ENCODE measurements at regions not wholly inside any gene's neighbourhood (a gene's known extent, or its start where the extent isn't known, plus 50 kb on each side); places are given as distances from the start of the nearest gene placed in this dataset.
"Not testable (repeated sequence)": the region's sequence is repeated elsewhere in the genome, so short reads cannot be mapped to it uniquely, and the experiment has no call there.

DNA sequence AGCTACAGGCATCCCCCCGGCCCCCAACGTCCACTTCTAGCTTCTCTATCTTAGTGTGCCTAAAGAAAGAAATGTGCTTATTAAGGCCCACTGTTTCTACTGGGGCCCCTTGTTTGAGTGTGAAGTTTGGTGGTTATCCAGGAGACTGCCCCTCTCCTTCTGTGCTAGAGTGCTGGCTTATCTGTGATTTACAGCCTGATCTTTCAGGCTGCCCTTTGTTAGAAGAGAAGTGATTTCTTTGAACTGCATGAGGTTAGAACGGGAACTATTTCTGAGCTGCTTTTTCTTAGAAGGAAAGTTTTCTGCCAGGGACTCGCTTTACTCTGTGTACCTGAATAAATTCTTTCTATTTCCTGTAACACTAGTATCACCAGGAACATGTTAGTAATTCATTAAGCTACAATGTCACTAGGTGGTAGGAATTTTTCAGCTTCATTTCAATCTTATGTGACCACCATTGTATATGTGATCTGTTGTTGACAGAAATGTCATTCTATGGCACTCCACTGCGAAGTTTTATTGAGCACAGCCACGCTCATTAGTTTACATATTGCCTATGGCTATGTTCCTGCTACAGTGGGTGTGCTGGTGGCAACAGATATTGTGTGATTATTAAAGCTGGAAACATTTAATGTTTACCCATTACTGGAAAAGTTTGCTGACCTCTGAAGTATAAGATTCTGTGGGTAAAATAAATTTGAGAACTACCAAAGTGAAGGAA, 193.8 kb upstream of the CXorf51B start:
- Histone ChIP-seq H3K27me3 (ENCODE audit: insufficient read depth, low read length) (no peaks in the 10 kb centered on the region), H3K4me2 (ENCODE audit: insufficient read depth, low read length) (no peak overlapping the region), H3K9me3 (ENCODE audit: low read depth, low read length) (no peaks in the 10 kb centered on the region), H2AFZ (ENCODE audit: low read length) (no peak overlapping the region), H3K79me2 (ENCODE audit: insufficient read depth, low read length) (no peaks in the 10 kb centered on the region), H3K36me3 (ENCODE audit: insufficient read depth, low read length) (no peaks in the 10 kb centered on the region), H3K4me1 (ENCODE audit: insufficient read depth, low read length) (no peaks in the 10 kb centered on the region), H4K20me1 (ENCODE audit: insufficient read depth, low read length) (no peaks in the 10 kb centered on the region), H3K4me3 (ENCODE audit: insufficient read depth, low read length) (no peak overlapping the region), H3K27ac (ENCODE audit: low read depth, low read length) (no peak overlapping the region)
- TF ChIP-seq, protein P1, sequence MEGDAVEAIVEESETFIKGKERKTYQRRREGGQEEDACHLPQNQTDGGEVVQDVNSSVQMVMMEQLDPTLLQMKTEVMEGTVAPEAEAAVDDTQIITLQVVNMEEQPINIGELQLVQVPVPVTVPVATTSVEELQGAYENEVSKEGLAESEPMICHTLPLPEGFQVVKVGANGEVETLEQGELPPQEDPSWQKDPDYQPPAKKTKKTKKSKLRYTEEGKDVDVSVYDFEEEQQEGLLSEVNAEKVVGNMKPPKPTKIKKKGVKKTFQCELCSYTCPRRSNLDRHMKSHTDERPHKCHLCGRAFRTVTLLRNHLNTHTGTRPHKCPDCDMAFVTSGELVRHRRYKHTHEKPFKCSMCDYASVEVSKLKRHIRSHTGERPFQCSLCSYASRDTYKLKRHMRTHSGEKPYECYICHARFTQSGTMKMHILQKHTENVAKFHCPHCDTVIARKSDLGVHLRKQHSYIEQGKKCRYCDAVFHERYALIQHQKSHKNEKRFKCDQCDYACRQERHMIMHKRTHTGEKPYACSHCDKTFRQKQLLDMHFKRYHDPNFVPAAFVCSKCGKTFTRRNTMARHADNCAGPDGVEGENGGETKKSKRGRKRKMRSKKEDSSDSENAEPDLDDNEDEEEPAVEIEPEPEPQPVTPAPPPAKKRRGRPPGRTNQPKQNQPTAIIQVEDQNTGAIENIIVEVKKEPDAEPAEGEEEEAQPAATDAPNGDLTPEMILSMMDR (IDR thresholded peaks at IDR 0.05; ENCODE audit: extremely low read depth, low read depth, low read length), result no peak
- no peak for DNase-seq (ENCODE audit: insufficient read length, low spot score, missing footprints)

DNA sequence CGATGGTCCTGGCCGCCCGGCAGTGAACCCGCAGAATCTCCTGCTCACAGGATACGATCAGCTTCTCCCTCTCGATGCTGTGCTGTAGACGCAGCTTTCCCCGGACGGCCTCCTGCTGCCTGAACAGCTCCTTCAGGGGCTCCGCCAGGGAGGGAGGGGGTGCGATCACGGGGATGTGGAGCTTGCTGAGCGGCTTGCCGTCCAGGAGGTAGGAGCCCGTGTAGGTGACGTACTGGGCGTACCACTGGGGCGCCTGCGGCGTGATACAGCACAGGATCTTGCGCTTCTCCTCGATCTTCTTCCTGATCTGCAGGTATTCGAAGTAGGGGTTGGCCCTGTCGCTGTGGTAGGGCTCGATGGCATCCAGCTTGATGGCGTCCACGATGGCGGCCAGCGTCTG, 189.6 kb upstream of the CXorf51B start:
- H3K79me2 ChIP-seq (ENCODE audit: insufficient read depth, low read length); H3K4me1 ChIP-seq (ENCODE audit: insufficient read depth, low read length); DNase-seq (ENCODE audit: insufficient read length, low spot score, missing footprints); H3K36me3 ChIP-seq (ENCODE audit: insufficient read depth, low read length); H3K9me3 ChIP-seq (ENCODE audit: low read depth, low read length); H2AFZ ChIP-seq (ENCODE audit: low read length); H4K20me1 ChIP-seq (ENCODE audit: insufficient read depth, low read length); H3K27me3 ChIP-seq (ENCODE audit: insufficient read depth, low read length); H3K4me3 ChIP-seq (ENCODE audit: insufficient read depth, low read length); H3K27ac ChIP-seq (ENCODE audit: low read depth, low read length); H3K4me2 ChIP-seq (ENCODE audit: insufficient read depth, low read length): not testable (repeated sequence)

DNA sequence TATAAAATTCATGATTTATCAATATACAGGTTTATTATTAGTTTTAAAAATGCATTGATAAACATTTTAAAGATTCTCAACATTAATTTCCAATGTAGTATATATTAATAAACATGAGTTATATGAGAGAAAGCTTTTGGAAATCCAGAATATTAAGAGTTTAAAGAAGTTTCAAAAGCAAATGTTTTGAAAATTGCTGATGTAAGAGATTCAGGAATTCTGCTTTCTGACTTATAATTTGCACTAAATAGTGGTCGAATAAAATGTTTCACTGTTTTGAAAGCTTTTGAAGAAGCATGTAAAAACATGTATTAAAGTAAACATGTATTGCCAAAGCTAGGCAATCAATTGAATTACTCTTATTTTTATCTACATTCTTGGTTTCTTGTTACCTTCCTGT, 151.2 kb upstream of the CXorf51B start:
- no peaks in the 10 kb centered on the region for H3K27me3 ChIP-seq (ENCODE audit: insufficient read depth, low read length)
- H3K9me3 ChIP-seq (ENCODE audit: low read depth, low read length), result no peaks in the 10 kb centered on the region
- no peak for DNase-seq (ENCODE audit: insufficient read length, low spot score, missing footprints)
- H3K27ac ChIP-seq (ENCODE audit: low read depth, low read length), result no peak overlapping the region
- no peaks in the 10 kb centered on the region for H3K36me3 ChIP-seq (ENCODE audit: insufficient read depth, low read length)
- H3K79me2 ChIP-seq (ENCODE audit: insufficient read depth, low read length), result no peaks in the 10 kb centered on the region
- TF ChIP-seq, protein P1 (IDR thresholded peaks at IDR 0.05; ENCODE audit: extremely low read depth, low read depth, low read length), result no peak
- no peak overlapping the region for H3K4me3 ChIP-seq (ENCODE audit: insufficient read depth, low read length)
- H4K20me1 ChIP-seq (ENCODE audit: insufficient read depth, low read length), result no peaks in the 10 kb centered on the region
- no peak overlapping the region for H3K4me2 ChIP-seq (ENCODE audit: insufficient read depth, low read length)
- H2AFZ ChIP-seq (ENCODE audit: low read length), result no peak overlapping the region
- no peaks in the 10 kb centered on the region for H3K4me1 ChIP-seq (ENCODE audit: insufficient read depth, low read length)

DNA sequence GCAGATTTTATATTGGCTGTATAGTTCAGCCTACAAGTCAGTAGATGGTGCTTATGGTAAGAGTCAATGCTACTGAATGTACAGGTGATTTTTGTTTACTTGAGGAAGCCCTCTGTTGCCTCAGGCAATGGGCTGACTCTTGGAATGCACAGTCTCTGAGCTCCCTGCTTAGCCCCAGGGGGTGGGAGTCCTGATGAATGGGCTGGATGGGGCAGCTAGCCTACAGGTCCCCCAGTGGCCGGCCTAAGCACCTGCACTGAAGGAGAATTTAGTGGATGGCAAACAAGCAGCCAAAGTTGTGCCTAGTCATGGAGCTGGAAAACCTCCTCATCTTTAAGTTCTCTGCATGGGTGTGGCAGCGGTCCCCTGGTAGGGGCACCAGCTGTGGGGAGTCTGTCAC, 101.8 kb upstream of the CXorf51B start:
- Histone ChIP-seq H3K4me3 (ENCODE audit: insufficient read depth, low read length) (no peak overlapping the region), H3K79me2 (ENCODE audit: insufficient read depth, low read length) (no peaks in the 10 kb centered on the region), H3K27me3 (ENCODE audit: insufficient read depth, low read length) (no peaks in the 10 kb centered on the region), H3K4me2 (ENCODE audit: insufficient read depth, low read length) (no peak overlapping the region), H2AFZ (ENCODE audit: low read length) (no peak overlapping the region), H4K20me1 (ENCODE audit: insufficient read depth, low read length) (no peaks in the 10 kb centered on the region), H3K36me3 (ENCODE audit: insufficient read depth, low read length) (no peaks in the 10 kb centered on the region), H3K27ac (ENCODE audit: low read depth, low read length) (no peak overlapping the region), H3K9me3 (ENCODE audit: low read depth, low read length) (peaks cover 3% of the 10 kb centered on the region), H3K4me1 (ENCODE audit: insufficient read depth, low read length) (no peaks in the 10 kb centered on the region)
- DNase-seq (ENCODE audit: insufficient read length, low spot score, missing footprints), result no peak
- TF ChIP-seq, protein P1 (IDR thresholded peaks at IDR 0.05; ENCODE audit: extremely low read depth, low read depth, low read length), result no peak

DNA sequence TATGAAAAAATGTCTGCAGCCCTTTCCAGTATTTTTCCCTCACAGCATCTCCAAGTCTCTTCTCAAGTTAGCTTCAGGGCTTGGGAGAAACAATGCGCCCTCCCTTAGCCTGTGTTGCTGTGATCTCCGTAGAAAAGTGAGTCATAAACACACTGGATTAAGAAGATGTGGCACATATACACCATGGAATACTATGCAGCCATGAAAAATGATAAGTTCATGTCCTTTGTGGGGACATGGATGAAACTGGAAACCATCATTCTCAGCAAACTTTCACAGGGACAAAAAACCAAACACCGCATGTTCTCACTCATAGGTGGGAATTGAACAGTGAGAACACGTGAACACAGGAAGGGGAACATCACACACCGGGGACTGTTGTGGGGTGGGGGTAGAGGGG, 100.7 kb upstream of the CXorf51B start:
- not testable (repeated sequence) for H4K20me1 ChIP-seq (ENCODE audit: insufficient read depth, low read length); H3K27ac ChIP-seq (ENCODE audit: low read depth, low read length); H3K9me3 ChIP-seq (ENCODE audit: low read depth, low read length); H3K79me2 ChIP-seq (ENCODE audit: insufficient read depth, low read length); H3K4me1 ChIP-seq (ENCODE audit: insufficient read depth, low read length); H3K4me2 ChIP-seq (ENCODE audit: insufficient read depth, low read length); H2AFZ ChIP-seq (ENCODE audit: low read length); DNase-seq (ENCODE audit: insufficient read length, low spot score, missing footprints); H3K27me3 ChIP-seq (ENCODE audit: insufficient read depth, low read length); H3K4me3 ChIP-seq (ENCODE audit: insufficient read depth, low read length); H3K36me3 ChIP-seq (ENCODE audit: insufficient read depth, low read length)

Data from osteoblast (primary cell).